K562 (cell line): ENCODE measurements at regions not wholly inside any gene's neighbourhood (a gene's known extent, or its start where the extent isn't known, plus 50 kb on each side); places are given as distances from the start of the nearest gene placed in this dataset.

ENCODE experiments used
- ATAC-seq: fragments of 200-7000 bp; cut with Tn5 transposase; 3 replicates; pipeline ENCODE4 v1.9.1; 2020; ENCODE audit warnings: moderate library complexity
- BruUV-seq: library from RNA; stranded (reverse); fragments of 400-500 nt; replicated peaks from 2 replicates; lab custom pipeline; 2021; lab: Mats Ljungman, UMichigan
- CTCF ChIA-PET: fragments of 300-600 bp; formaldehyde crosslinking; extraction: SDS; loops from one replicate; lab custom pipeline; 2021; ENCODE audit warnings: low intra/inter-chr PET ratio; lab: Yijun Ruan, JAX
- POLR2A ChIA-PET: fragments of 300-600, 350-650 bp; sonication (Branson Sonifier 250); formaldehyde crosslinking; extraction: SDS; loops from one replicate; lab custom pipeline; 2021; ENCODE audit warnings: antibody characterized with exemption, inconsistent platforms; lab: Yijun Ruan, JAX
- DNase-seq, 4 experiments: peaks; one replicate each; pipeline versions ENCODE4 v3.0.0 to v3.0.0-alpha.2; 2011 to 2018; ENCODE audit warnings: low spot score in 3 of 4, mixed read lengths in 3 of 4; ENCODE audit errors: extremely low read depth in 1 of 4
- FAIRE-seq: peaks from 2 replicates; lab custom pipeline; 2011; peaks lifted over from hg19 to GRCh38; lab: Jason Lieb, UNC
- H2AFZ ChIP-seq: 2 replicates; pipeline ENCODE4 v1.6.0; 2011; ENCODE audit warnings: low read depth, low read length, control low read depth, inconsistent platforms
- H3K27ac ChIP-seq: fragments of 200-600 bp; 3 replicates; pipeline ENCODE4 v1.8.0; 2011; ENCODE audit warnings: low read depth, mild to moderate bottlenecking, control low read depth, inconsistent platforms, low read length, moderate library complexity, mixed read lengths; ENCODE audit errors: extremely low read depth
- H3K27me3 ChIP-seq, 2 experiments: fragments of 300-600 bp in 1 of 2; 2 replicates in 1 of 2; 3 replicates in 1 of 2; pipeline versions ENCODE4 v1.6.0 to v1.8.0; 2011; ENCODE audit warnings: inconsistent platforms in 2 of 2, low read length in 2 of 2, mild to moderate bottlenecking in 1 of 2, mixed read lengths in 1 of 2, moderate library complexity in 1 of 2; ENCODE audit not compliant: control insufficient read depth in 2 of 2, insufficient read depth in 2 of 2
- H3K36me3 ChIP-seq: fragments of 300-600 bp; 3 replicates; pipeline ENCODE4 v1.8.0; 2011; ENCODE audit warnings: mild to moderate bottlenecking, low read length, inconsistent platforms; ENCODE audit not compliant: control insufficient read depth, insufficient read depth
- H3K4me1 ChIP-seq, 2 experiments: fragments of 200-600 bp in 1 of 2; replicated peaks in 1 of 2; 2 replicates in 1 of 2; 3 replicates in 1 of 2; pipeline versions ENCODE4 v1.5.1 to v1.8.0; 2011; ENCODE audit warnings: inconsistent platforms in 2 of 2, low read length in 2 of 2, mild to moderate bottlenecking in 1 of 2, mixed read lengths in 1 of 2, moderate library complexity in 1 of 2; ENCODE audit not compliant: control insufficient read depth in 2 of 2, insufficient read depth in 2 of 2
- H3K4me2 ChIP-seq: 2 replicates; pipeline ENCODE4 v1.6.1; 2011; ENCODE audit warnings: low read length, control low read depth, inconsistent platforms, mixed read lengths; ENCODE audit not compliant: insufficient read depth
- H3K4me3 ChIP-seq: fragments of 200-600 bp; sonication (generic), shearing (Covaris generic); 2 replicates; pipeline ENCODE4 v1.5.1; 2016; ENCODE audit warnings: control low read depth, inconsistent platforms
- H3K79me2 ChIP-seq: fragments of 200-600 bp; 3 replicates; pipeline ENCODE4 v1.8.0; 2011; ENCODE audit warnings: low read length, inconsistent platforms; ENCODE audit not compliant: control insufficient read depth, insufficient read depth
- H3K9ac ChIP-seq, 2 experiments: 2 replicates each; pipeline versions ENCODE4 v1.6.0 to v1.6.1; 2011; ENCODE audit warnings: low read depth in 2 of 2, low read length in 2 of 2, control low read depth in 1 of 2, inconsistent platforms in 1 of 2, mild to moderate bottlenecking in 1 of 2, mixed read lengths in 1 of 2; ENCODE audit not compliant: insufficient read depth in 1 of 2
- H3K9me1 ChIP-seq: one replicate; pipeline ENCODE4 v1.6.0; 2011; ENCODE audit warnings: inconsistent platforms, mild to moderate bottlenecking, low read length, moderate library complexity; ENCODE audit not compliant: control insufficient read depth, insufficient read depth
- H3K9me3 ChIP-seq: replicated peaks from 2 replicates; pipeline ENCODE4 v1.5.1; 2011; ENCODE audit warnings: low read depth, low read length, inconsistent platforms; ENCODE audit not compliant: control insufficient read depth, insufficient read depth
- H4K20me1 ChIP-seq: replicated peaks from 2 replicates; pipeline ENCODE4 v1.6.1; 2011; ENCODE audit warnings: low read length, inconsistent platforms, mixed read lengths; ENCODE audit not compliant: control insufficient read depth, insufficient read depth
- CCNT2 ChIP-seq: IDR thresholded peaks from 2 replicates; pipeline ENCODE4 v1.6.1; 2011; ENCODE audit warnings: borderline replicate concordance, low read depth, mild to moderate bottlenecking, moderate library complexity, mixed read lengths, low read length; ENCODE audit not compliant: insufficient read length; ENCODE audit errors: extremely low read depth
- CHAMP1 ChIP-seq: fragments of 450-650 bp; IDR thresholded peaks from 2 replicates; pipeline ENCODE4 v1.6.1; 2016; ENCODE audit warnings: mild to moderate bottlenecking
- CREM ChIP-seq: IDR thresholded peaks from 2 replicates; pipeline ENCODE4 v1.6.1; 2014; ENCODE audit warnings: antibody characterized with exemption, low read depth
- MECOM ChIP-seq: fragments of 250-450 bp; sonication (Bioruptor Pico); IDR thresholded peaks from 2 replicates; pipeline ENCODE4 v1.8.0; 2022; ENCODE audit warnings: inconsistent platforms
- NEUROD1 ChIP-seq: fragments of 150-350 bp; IDR thresholded peaks from 2 replicates; pipeline ENCODE4 v1.6.1; 2014; ENCODE audit warnings: borderline replicate concordance, low read length, low read depth; ENCODE audit not compliant: partially characterized antibody
- PCBP1 ChIP-seq: fragments of 200-400 bp; formaldehyde crosslinking; IDR thresholded peaks from 2 replicates; pipeline ENCODE4 v1.6.1; 2018; ENCODE audit warnings: mild to moderate bottlenecking, low read depth, low read length; ENCODE audit not compliant: poor library complexity, severe bottlenecking
- SMARCB1 ChIP-seq: IDR thresholded peaks from 2 replicates; pipeline ENCODE4 v1.6.1; 2011; ENCODE audit warnings: improper control_type of control experiment, low read depth; ENCODE audit not compliant: insufficient read length
- STAG1 ChIP-seq: sonication (generic); formaldehyde crosslinking; IDR thresholded peaks from 2 replicates; pipeline ENCODE4 v1.5.0; 2020; ENCODE audit warnings: missing genetic modification reagents, borderline replicate concordance
- ZNF146 ChIP-seq: IDR thresholded peaks from one replicate; pipeline ENCODE4 v1.6.1; 2018; ENCODE audit warnings: missing compliant biosample characterization; ENCODE audit not compliant: unreplicated experiment
- ZNF253 ChIP-seq: fragments of 250-450 bp; sonication (Bioruptor Pico); conservative IDR thresholded peaks from 2 replicates; pipeline ENCODE4 v1.6.1; 2021; ENCODE audit warnings: mild to moderate bottlenecking
- ZNF668 ChIP-seq: fragments of 250-450 bp; sonication (Bioruptor Pico); IDR thresholded peaks from 2 replicates; pipeline ENCODE4 v1.8.0; 2022; ENCODE audit warnings: mild to moderate bottlenecking, inconsistent platforms
- WGBS: fragments of 100-300 bp; shearing (Covaris generic); methylation state at CpG from one replicate; pipeline ENCODE4 v1.1.6; 2016; ENCODE audit warnings: low coverage, mixed read lengths; ENCODE audit not compliant: insufficient coverage; ENCODE audit errors: missing lambda C conversion rate; 5-methylcytosine and 5-hydroxymethylcytosine counted together
- in situ Hi-C: fragments of 300-500 bp; cut with MboI; formaldehyde crosslinking; loops from 4 replicates; pipeline ENCODE4 v1.15.0; 2018; ENCODE audit warnings: inconsistent platforms, mixed read lengths
- intact Hi-C: fragments of 100-400 bp; cut with micrococcal nuclease; formaldehyde crosslinking; loops from 2 replicates; pipeline ENCODE4 v1.14.2; 2022

- no peak for ATAC-seq
- H3K27me3 ChIP-seq = peaks cover 0 to 10% of the 10 kb centered on the region in 2 experiments; a peak in 1 of 5 replicates
- TF ChIP-seq ZNF146 (CRISPR knock-in tag) (peak; percentile 7), STAG1 (CRISPR knock-in tag) (no peak)
- in situ Hi-C loops = no loop called here
- no peak overlapping the region for H3K4me3 ChIP-seq
- no peak overlapping the region for H3K9ac ChIP-seq
- no peaks in the 10 kb centered on the region for H3K79me2 ChIP-seq
- H3K4me1 ChIP-seq = no peaks in the 10 kb centered on the region
- no peaks in the 10 kb centered on the region for H4K20me1 ChIP-seq
- CTCF ChIA-PET = no interaction called here
- no peaks in the 10 kb centered on the region for H3K9me1 ChIP-seq
- FAIRE-seq = no peak
- no peaks in the 10 kb centered on the region for H3K36me3 ChIP-seq
- H3K27ac ChIP-seq = no peak overlapping the region
- H3K4me2 ChIP-seq = no peak overlapping the region
- WGBS = 8% methylated on average over 2 of the region's 2 CpGs
- no peak overlapping the region for H2AFZ ChIP-seq
- POLR2A ChIA-PET = interaction anchor here (0.7 kb wide), 1 partner anchor 17 kb away, joined by 3 read pairs; no protein-coding TSS in a partner anchor
- no peak for DNase-seq
- no peaks in the 10 kb centered on the region for H3K9me3 ChIP-seq
- intact Hi-C loops = no loop called here
- no TSS peak for BruUV-seq
Measured at GRCh38 chr2:109718139-109718538, 76.0 kb upstream of the RGPD5 start.

- H3K4me2 ChIP-seq = no peak overlapping the region
- in situ Hi-C loops (no loop called here), intact Hi-C loops (no loop called here)
- peaks cover 0 to 10% of the 10 kb centered on the region in 2 experiments; a peak in 1 of 5 replicates for H3K27me3 ChIP-seq
- no peak for DNase-seq
- H3K9me1 ChIP-seq = no peaks in the 10 kb centered on the region
- H3K79me2 ChIP-seq = no peaks in the 10 kb centered on the region
- no peaks in the 10 kb centered on the region for H3K4me1 ChIP-seq
- H3K27ac ChIP-seq = no peak overlapping the region
- ATAC-seq = no peak
- no peak overlapping the region for H2AFZ ChIP-seq
- no peak overlapping the region for H3K9ac ChIP-seq
- CTCF ChIA-PET = no interaction called here
- no peaks in the 10 kb centered on the region for H3K36me3 ChIP-seq
- no TSS peak for BruUV-seq
- POLR2A ChIA-PET = no interaction called here
- H3K9me3 ChIP-seq = no peaks in the 10 kb centered on the region
- no peak overlapping the region for H3K4me3 ChIP-seq
- 0% methylated on average over 6 of the region's 6 CpGs for WGBS
- no peaks in the 10 kb centered on the region for H4K20me1 ChIP-seq
- no peak for FAIRE-seq
- TF ChIP-seq ZNF668 = no peak
- TF ChIP-seq CREM = no peak
- no peak for TF ChIP-seq CHAMP1
- TF ChIP-seq CCNT2 = no peak
- TF ChIP-seq PCBP1 = no peak
- TF ChIP-seq SMARCB1 = no peak
- TF ChIP-seq ZNF253 (CRISPR knock-in tag) = no peak
- TF ChIP-seq NEUROD1 = no peak
- TF ChIP-seq MECOM (CRISPR knock-in tag) = no peak
Measured at GRCh38 chr2:109719871-109720270, 74.2 kb upstream of the RGPD5 start.
